ENCODE measurements at regions not wholly inside any gene's neighbourhood (a gene's known extent, or its start where the extent isn't known, plus 50 kb on each side); places are given as distances from the start of the nearest gene placed in this dataset.

- TF ChIP-seq CTCF (IDR thresholded peaks at IDR 0.05): no peak
- no peak for TF ChIP-seq POLR2A (IDR thresholded peaks at IDR 0.05)
- TF ChIP-seq EP300 (IDR thresholded peaks at IDR 0.05): no peak
- DNase-seq: no peak
- intact Hi-C loops (cut with DNase I): no loop called here
- H3K4me1 ChIP-seq (ENCODE audit: insufficient read depth): no peaks in the 10 kb centered on the region
- H3K9me3 ChIP-seq: no peaks in the 10 kb centered on the region
- H3K36me3 ChIP-seq: no peaks in the 10 kb centered on the region
- H3K4me3 ChIP-seq: no peak overlapping the region
- H3K27me3 ChIP-seq: no peaks in the 10 kb centered on the region
- H3K27ac ChIP-seq: no peak overlapping the region
- WGBS, 3 donors: 0 to 25% (median 7%) methylated on average over 1 of the region's 1 CpG
Measured at GRCh38 chr21:24649691-24650090, 957.6 kb downstream of the MRPL39 start.

- no peaks in the 10 kb centered on the region for H3K27me3 ChIP-seq
- no peak for DNase-seq
- TF ChIP-seq EP300 (IDR thresholded peaks at IDR 0.05) (no peak), POLR2A (IDR thresholded peaks at IDR 0.05) (no peak), CTCF (IDR thresholded peaks at IDR 0.05) (no peak)
- no peaks in the 10 kb centered on the region for H3K4me1 ChIP-seq (ENCODE audit: insufficient read depth)
- 17 to 27% (median 21%) methylated on average over 4 of the region's 4 CpGs for whole genome bisulfite sequencing, 3 donors
- intact Hi-C loops (cut with DNase I): no loop called here
- H3K36me3 ChIP-seq: no peaks in the 10 kb centered on the region
- no peak overlapping the region for H3K4me3 ChIP-seq
- H3K27ac ChIP-seq: no peak overlapping the region
- peaks cover 0 to 2% of the 10 kb centered on the region in 2 donors for H3K9me3 ChIP-seq
Measured at GRCh38 chr21:24636696-24637095, 970.6 kb downstream of the MRPL39 start.

GRCh38 chr21:24634749-24635148 lies 972.5 kb downstream of the MRPL39 start:
- Histone ChIP-seq H3K4me3 (no peak overlapping the region), H3K27me3 (no peaks in the 10 kb centered on the region), H3K36me3 (no peaks in the 10 kb centered on the region), H3K4me1 (ENCODE audit: insufficient read depth) (no peaks in the 10 kb centered on the region), H3K27ac (no peak overlapping the region), H3K9me3 (peaks cover 0 to 2% of the 10 kb centered on the region in 2 donors)
- WGBS, 3 donors: 95 to 98% (median 98%) methylated on average over 3 of the region's 3 CpGs
- no peak for TF ChIP-seq POLR2A (IDR thresholded peaks at IDR 0.05)
- no peak for TF ChIP-seq CTCF (IDR thresholded peaks at IDR 0.05)
- no peak for TF ChIP-seq EP300 (IDR thresholded peaks at IDR 0.05)
- DNase-seq: no peak
- intact Hi-C loops (cut with DNase I): no loop called here

- Histone ChIP-seq H3K4me1 (ENCODE audit: insufficient read depth) (no peaks in the 10 kb centered on the region), H3K27me3 (no peaks in the 10 kb centered on the region), H3K27ac (no peak overlapping the region), H3K36me3 (no peaks in the 10 kb centered on the region), H3K9me3 (peaks cover 0 to 2% of the 10 kb centered on the region in 2 donors), H3K4me3 (no peak overlapping the region)
- intact Hi-C loops (cut with DNase I): no loop called here
- DNase-seq: no peak
- no peak for TF ChIP-seq POLR2A (IDR thresholded peaks at IDR 0.05)
- no peak for TF ChIP-seq CTCF (IDR thresholded peaks at IDR 0.05)
- no peak for TF ChIP-seq EP300 (IDR thresholded peaks at IDR 0.05)
- WGBS, 3 donors: 58 to 73% (median 61%) methylated on average over 1 of the region's 1 CpG
Measured at GRCh38 chr21:24628536-24628935, 978.7 kb downstream of the MRPL39 start.

- TF ChIP-seq CTCF (IDR thresholded peaks at IDR 0.05): no peak
- TF ChIP-seq EP300 (IDR thresholded peaks at IDR 0.05): no peak
- TF ChIP-seq POLR2A (IDR thresholded peaks at IDR 0.05): no peak
- Histone ChIP-seq H3K4me1 (ENCODE audit: insufficient read depth) (no peaks in the 10 kb centered on the region), H3K27me3 (no peaks in the 10 kb centered on the region), H3K4me3 (no peak overlapping the region), H3K36me3 (no peaks in the 10 kb centered on the region), H3K9me3 (peaks cover 0 to 2% of the 10 kb centered on the region in 2 donors), H3K27ac (no peak overlapping the region)
- no peak for DNase-seq
- intact Hi-C loops (cut with DNase I): no loop called here
Measured at GRCh38 chr21:24628046-24628445, 979.2 kb downstream of the MRPL39 start.
